ENCODE measurements at regions not wholly inside any gene's neighbourhood (a gene's known extent, or its start where the extent isn't known, plus 50 kb on each side); places are given as distances from the start of the nearest gene placed in this dataset.

- H3F3A ChIP-seq (ENCODE audit: insufficient read depth): no peaks in the 10 kb centered on the region
- 59 to 64% methylated on average over 9 of the region's 9 CpGs for WGBS, 2 experiments (ENCODE audit: low coverage in 1 of 2, low lambda C conversion rate in 2 of 2, missing lambda C conversion rate in 2 of 2)
- no peaks in the 10 kb centered on the region for H3K9me3 ChIP-seq (ENCODE audit: low read depth)
- H3K27me3 ChIP-seq (replicated peaks; ENCODE audit: insufficient read depth): peaks cover 9% of the 10 kb centered on the region
- DNase-seq: peak; percentile 26
- H3K9ac ChIP-seq: no peak overlapping the region
- no peak overlapping the region for H3K4me3 ChIP-seq
- TF ChIP-seq EZH2phosphoT487 (IDR thresholded peaks at IDR 0.05; ENCODE audit: insufficient read depth, low read depth) (no peak), EZH2 (IDR thresholded peaks at IDR 0.05; ENCODE audit: insufficient read depth, poor library complexity, severe bottlenecking) (no peak)
- no peak overlapping the region for H3K27ac ChIP-seq
- no peaks in the 10 kb centered on the region for H3K9me2 ChIP-seq (ENCODE audit: insufficient read depth)
- no peak overlapping the region for H3K4me2 ChIP-seq (ENCODE audit: unreplicated experiment)
- H3K36me3 ChIP-seq (ENCODE audit: low read depth): no peaks in the 10 kb centered on the region
- no peaks in the 10 kb centered on the region for H3K79me2 ChIP-seq (ENCODE audit: insufficient read depth)
- in situ Hi-C loops (cut with MboI): no loop called here
- H2AFZ ChIP-seq: no peak overlapping the region
- no peaks in the 10 kb centered on the region for H4K20me1 ChIP-seq (ENCODE audit: insufficient read depth)
- no peaks in the 10 kb centered on the region for H3K4me1 ChIP-seq (ENCODE audit: insufficient read depth)
Observed at GRCh38 chr4:6523251-6523650, 50.8 kb upstream of the PPP2R2C start.

- DNase-seq: no peak
- no peak for TF ChIP-seq EZH2phosphoT487 (IDR thresholded peaks at IDR 0.05; ENCODE audit: insufficient read depth, low read depth)
- TF ChIP-seq EZH2 (IDR thresholded peaks at IDR 0.05; ENCODE audit: insufficient read depth, poor library complexity, severe bottlenecking): no peak
- in situ Hi-C loops (cut with MboI): no loop called here
- H3K9me2 ChIP-seq (ENCODE audit: insufficient read depth): no peaks in the 10 kb centered on the region
- 39 to 45% methylated on average over 8 of the region's 8 CpGs for WGBS, 2 experiments (ENCODE audit: low coverage in 1 of 2, low lambda C conversion rate in 2 of 2, missing lambda C conversion rate in 2 of 2)
- H2AFZ ChIP-seq: no peak overlapping the region
- H3F3A ChIP-seq (ENCODE audit: insufficient read depth): no peaks in the 10 kb centered on the region
- no peak overlapping the region for H3K4me2 ChIP-seq (ENCODE audit: unreplicated experiment)
- H3K9ac ChIP-seq: no peak overlapping the region
- H3K79me2 ChIP-seq (ENCODE audit: insufficient read depth): no peaks in the 10 kb centered on the region
- H3K4me3 ChIP-seq: no peak overlapping the region
- H3K27me3 ChIP-seq (replicated peaks; ENCODE audit: insufficient read depth): peaks cover 5% of the 10 kb centered on the region
- no peaks in the 10 kb centered on the region for H3K9me3 ChIP-seq (ENCODE audit: low read depth)
- H3K36me3 ChIP-seq (ENCODE audit: low read depth): no peaks in the 10 kb centered on the region
- no peak overlapping the region for H3K27ac ChIP-seq
- no peaks in the 10 kb centered on the region for H4K20me1 ChIP-seq (ENCODE audit: insufficient read depth)
- no peaks in the 10 kb centered on the region for H3K4me1 ChIP-seq (ENCODE audit: insufficient read depth)
Observed at GRCh38 chr4:6524436-6524835, 50.6 kb upstream of the MAN2B2 start.

All from GM23248 (cell line).